Nephron (organoid): ENCODE measurements at regions not wholly inside any gene's neighbourhood (a gene's known extent, or its start where the extent isn't known, plus 50 kb on each side); places are given as distances from the start of the nearest gene placed in this dataset.

Experiments used
- H3K27ac Mint-ChIP-seq, 3 experiments: 2 replicates each; pipeline ENCODE4 v1.8.0; 2020; ENCODE audit warnings: mixed read lengths in 3 of 3, mild to moderate bottlenecking in 2 of 3, moderate library complexity in 1 of 3
- H3K27me3 Mint-ChIP-seq: 2 replicates; pipeline ENCODE4 v1.8.0; 2021; ENCODE audit warnings: low read depth, mild to moderate bottlenecking, moderate library complexity, mixed read lengths
- H3K36me3 Mint-ChIP-seq: 2 replicates; pipeline ENCODE4 v1.8.0; 2020; ENCODE audit warnings: low read depth, mixed read lengths
- H3K4me1 Mint-ChIP-seq: 2 replicates; pipeline ENCODE4 v1.8.0; 2020; ENCODE audit warnings: mixed read lengths
- H3K4me3 Mint-ChIP-seq, 3 experiments: 2 replicates each; pipeline ENCODE4 v1.8.0; 2020; ENCODE audit warnings: mild to moderate bottlenecking in 3 of 3, mixed read lengths in 3 of 3, moderate library complexity in 2 of 3
- H3K9me3 Mint-ChIP-seq: 2 replicates; pipeline ENCODE4 v1.8.0; 2020; ENCODE audit warnings: mixed read lengths
- TF ChIP-seq, protein P1 (sequence below), 3 experiments: fragments of 200-600 bp; sonication (generic); IDR thresholded peaks; one replicate each; pipeline ENCODE4 v1.5.0; 2021; ENCODE audit warnings: antibody characterized with exemption in 3 of 3; ENCODE audit not compliant: unreplicated experiment in 3 of 3

DNA sequence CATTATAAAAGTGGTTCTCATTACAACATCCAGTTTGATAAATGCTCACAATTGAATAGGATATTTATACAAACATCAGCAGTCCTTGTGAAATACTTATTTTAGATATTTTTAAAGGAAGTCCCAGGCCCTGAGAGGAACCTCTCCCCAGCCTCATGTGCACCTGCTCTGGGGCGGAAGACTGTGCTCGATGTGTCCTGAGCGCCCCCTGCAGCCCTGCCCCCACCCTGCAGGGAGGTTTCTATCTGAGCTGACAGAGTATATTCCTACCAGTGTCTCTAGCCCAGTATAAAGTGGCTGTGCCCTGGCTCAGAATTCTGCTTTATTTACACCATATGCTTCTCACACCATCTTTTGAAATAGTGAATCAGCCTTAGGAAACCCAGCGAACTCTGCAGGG lies 1349.1 kb downstream of the TMEM121 start:
- Mint-ChIP-seq H3K27me3 (no peaks in the 10 kb centered on the region), H3K36me3 (no peaks in the 10 kb centered on the region)

DNA sequence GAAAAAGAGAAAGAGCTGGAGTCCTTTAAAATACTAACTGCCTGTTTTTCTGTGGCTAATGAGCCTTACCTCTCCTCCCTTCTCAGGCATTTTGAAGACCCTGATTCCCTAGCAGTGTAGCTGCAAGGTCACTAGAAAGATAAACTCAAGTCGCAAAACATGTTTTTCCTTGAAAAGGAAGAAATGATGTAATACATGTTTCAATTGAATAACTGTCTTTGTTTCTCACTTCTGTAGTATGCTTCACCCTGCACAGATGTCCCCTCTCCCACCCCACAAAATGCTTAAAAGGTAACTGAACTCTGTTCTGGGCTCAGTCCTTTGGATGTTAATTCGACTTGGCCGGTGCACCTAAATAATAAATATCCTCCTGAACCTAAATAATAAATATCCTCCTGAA lies 1350.3 kb downstream of the TMEM121 start:
- Mint-ChIP-seq H3K27ac (no peak overlapping the region), H3K36me3 (no peaks in the 10 kb centered on the region), H3K4me3 (no peak overlapping the region), H3K9me3 (peaks cover 42% of the 10 kb centered on the region), H3K4me1 (no peaks in the 10 kb centered on the region), H3K27me3 (no peaks in the 10 kb centered on the region)
- TF ChIP-seq, protein P1, sequence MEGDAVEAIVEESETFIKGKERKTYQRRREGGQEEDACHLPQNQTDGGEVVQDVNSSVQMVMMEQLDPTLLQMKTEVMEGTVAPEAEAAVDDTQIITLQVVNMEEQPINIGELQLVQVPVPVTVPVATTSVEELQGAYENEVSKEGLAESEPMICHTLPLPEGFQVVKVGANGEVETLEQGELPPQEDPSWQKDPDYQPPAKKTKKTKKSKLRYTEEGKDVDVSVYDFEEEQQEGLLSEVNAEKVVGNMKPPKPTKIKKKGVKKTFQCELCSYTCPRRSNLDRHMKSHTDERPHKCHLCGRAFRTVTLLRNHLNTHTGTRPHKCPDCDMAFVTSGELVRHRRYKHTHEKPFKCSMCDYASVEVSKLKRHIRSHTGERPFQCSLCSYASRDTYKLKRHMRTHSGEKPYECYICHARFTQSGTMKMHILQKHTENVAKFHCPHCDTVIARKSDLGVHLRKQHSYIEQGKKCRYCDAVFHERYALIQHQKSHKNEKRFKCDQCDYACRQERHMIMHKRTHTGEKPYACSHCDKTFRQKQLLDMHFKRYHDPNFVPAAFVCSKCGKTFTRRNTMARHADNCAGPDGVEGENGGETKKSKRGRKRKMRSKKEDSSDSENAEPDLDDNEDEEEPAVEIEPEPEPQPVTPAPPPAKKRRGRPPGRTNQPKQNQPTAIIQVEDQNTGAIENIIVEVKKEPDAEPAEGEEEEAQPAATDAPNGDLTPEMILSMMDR (IDR thresholded peaks at IDR 0.05; ENCODE audit: unreplicated experiment in 3 of 3) = no peak

More for the DNA sequence above, 1349.1 kb downstream of the TMEM121 start:
- TF ChIP-seq, protein P1 (IDR thresholded peaks at IDR 0.05; ENCODE audit: unreplicated experiment in 3 of 3) = no peak
- Mint-ChIP-seq H3K4me1 (no peaks in the 10 kb centered on the region), H3K27ac (no peak overlapping the region), H3K9me3 (peaks cover 39% of the 10 kb centered on the region), H3K4me3 (no peak overlapping the region)

DNA sequence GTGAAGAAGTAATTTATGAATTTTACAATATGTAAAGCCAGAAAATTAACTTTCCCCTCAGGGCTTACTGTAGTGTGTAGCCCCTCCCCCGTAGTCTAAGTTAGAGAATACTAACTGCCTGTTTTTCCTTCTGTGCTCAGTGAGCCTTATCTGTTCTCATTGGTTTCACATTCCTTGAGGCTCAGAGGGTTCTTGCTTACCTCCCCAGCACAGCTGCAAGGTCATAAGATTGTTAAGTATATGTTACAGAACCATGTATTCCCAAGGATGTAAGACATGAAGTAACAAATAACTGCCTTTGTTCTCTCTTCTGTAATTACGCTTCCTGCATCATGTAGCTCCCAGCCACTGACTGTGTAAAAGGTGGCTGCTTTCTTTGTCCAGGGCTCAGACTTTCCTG lies 1351.1 kb downstream of the TMEM121 start:
- no peak overlapping the region for H3K4me3 Mint-ChIP-seq
- TF ChIP-seq, protein P1 (IDR thresholded peaks at IDR 0.05; ENCODE audit: unreplicated experiment in 3 of 3) = no peak
- H3K4me1 Mint-ChIP-seq = no peaks in the 10 kb centered on the region
- H3K27ac Mint-ChIP-seq = peak overlapping the region in 2 of 3 experiments; percentile 55 to 66
- no peaks in the 10 kb centered on the region for H3K27me3 Mint-ChIP-seq
- peaks cover 40% of the 10 kb centered on the region for H3K9me3 Mint-ChIP-seq
- no peaks in the 10 kb centered on the region for H3K36me3 Mint-ChIP-seq

DNA sequence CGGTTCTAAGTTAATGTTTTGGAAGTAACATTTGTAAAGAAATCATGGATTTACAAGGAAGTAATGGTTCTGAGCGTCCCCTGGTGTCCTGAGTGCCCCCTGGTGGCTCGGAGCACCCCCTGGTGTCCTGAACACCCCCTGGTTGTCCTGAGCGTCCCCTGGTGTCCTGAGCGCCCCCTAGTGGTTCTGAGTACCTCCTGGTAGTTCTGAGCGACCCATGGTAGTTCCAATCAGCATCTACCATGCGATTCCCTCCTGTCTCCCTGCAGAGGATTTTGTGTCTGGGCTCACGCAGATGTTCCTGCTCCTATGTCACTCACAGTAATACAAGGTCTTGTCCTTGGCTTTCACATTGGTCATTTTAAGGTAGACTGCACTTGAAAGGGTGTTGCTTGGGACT lies 1352.9 kb downstream of the TMEM121 start:
- Mint-ChIP-seq H3K4me1 (no peaks in the 10 kb centered on the region), H3K27me3 (no peaks in the 10 kb centered on the region), H3K4me3 (no peak overlapping the region), H3K27ac (no peak overlapping the region), H3K9me3 (peaks cover 40% of the 10 kb centered on the region), H3K36me3 (no peaks in the 10 kb centered on the region)
- TF ChIP-seq, protein P1 (IDR thresholded peaks at IDR 0.05; ENCODE audit: unreplicated experiment in 3 of 3) = no peak

DNA sequence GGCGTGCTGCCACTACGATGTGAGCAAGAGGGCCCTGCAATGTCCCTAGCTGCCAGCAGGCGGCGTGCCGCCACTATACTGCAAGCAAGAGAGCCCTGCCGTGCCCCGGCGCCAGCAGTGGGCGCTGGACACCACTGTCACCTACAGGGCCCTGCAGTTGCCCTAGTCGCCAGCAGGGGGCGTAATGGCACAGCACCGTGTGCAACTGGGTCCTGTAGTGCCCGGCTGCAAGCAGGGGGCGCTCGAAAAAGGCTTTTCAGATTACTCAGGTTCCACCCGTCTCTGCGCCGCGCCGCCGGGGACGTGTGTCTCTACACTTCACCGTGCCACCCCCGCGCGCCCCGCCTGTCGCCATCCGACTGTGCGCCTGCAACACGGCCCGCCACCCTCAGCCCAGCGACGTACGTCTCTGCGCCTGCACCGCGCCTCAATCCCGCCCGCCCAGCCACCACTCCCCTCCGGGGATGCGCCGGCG lies 1356.9 kb downstream of the TMEM121 start:
- Mint-ChIP-seq H3K4me1 (no peaks in the 10 kb centered on the region), H3K4me3 (no peak overlapping the region), H3K36me3 (no peaks in the 10 kb centered on the region), H3K27ac (no peak overlapping the region), H3K27me3 (no peaks in the 10 kb centered on the region), H3K9me3 (peaks cover 23% of the 10 kb centered on the region)
- TF ChIP-seq, protein P1 (IDR thresholded peaks at IDR 0.05; ENCODE audit: unreplicated experiment in 3 of 3) = peak in 1 of 3 experiments; percentile 13
